ENCODE measurements at regions not wholly inside any gene's neighbourhood (a gene's known extent, or its start where the extent isn't known, plus 50 kb on each side); places are given as distances from the start of the nearest gene placed in this dataset.

GRCh38 chr7:26538689-26539088 is 247.0 kb downstream of the SNX10 start:
- Mint-ChIP-seq H3K27ac (no peak overlapping the region), H3K36me3 (no peaks in the 10 kb centered on the region), H3K9me3 (no peaks in the 10 kb centered on the region), H3K4me1 (no peaks in the 10 kb centered on the region), H3K4me3 (no peak overlapping the region), H3K27me3 (peaks cover 67% of the 10 kb centered on the region)
- no peak for ATAC-seq

- Mint-ChIP-seq H3K4me3 (no peak overlapping the region), H3K27me3 (peaks cover 69% of the 10 kb centered on the region), H3K36me3 (no peaks in the 10 kb centered on the region), H3K27ac (no peak overlapping the region), H3K9me3 (no peaks in the 10 kb centered on the region), H3K4me1 (no peaks in the 10 kb centered on the region)
- ATAC-seq: no peak
These were observed 251.7 kb downstream of the SNX10 start for GRCh38 chr7:26543340-26543739.

DNA sequence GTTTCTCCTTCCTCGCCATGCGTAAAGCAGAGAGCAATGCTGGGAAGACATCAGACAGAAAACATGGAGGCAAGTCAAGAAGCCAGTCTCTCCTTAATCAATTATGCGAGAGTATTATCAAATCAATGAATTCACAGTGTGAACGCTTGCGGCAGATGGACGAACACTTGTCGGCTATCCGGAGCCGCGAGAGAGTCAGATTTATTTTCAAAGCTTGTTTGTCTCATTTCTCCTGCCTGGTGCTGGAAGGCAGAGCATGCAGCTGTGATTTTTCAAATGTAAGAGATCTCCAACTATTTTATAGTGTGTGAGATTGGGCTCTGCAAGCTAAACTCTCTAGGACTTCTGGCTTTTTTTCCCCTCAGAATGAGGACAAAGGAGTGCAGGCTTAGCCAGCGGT is 252.3 kb downstream of the SNX10 start:
- no peaks in the 10 kb centered on the region for H3K36me3 Mint-ChIP-seq
- no peaks in the 10 kb centered on the region for H3K9me3 Mint-ChIP-seq
- no peak overlapping the region for H3K4me3 Mint-ChIP-seq
- H3K27ac Mint-ChIP-seq: no peak overlapping the region
- no peaks in the 10 kb centered on the region for H3K4me1 Mint-ChIP-seq
- peaks cover 71% of the 10 kb centered on the region for H3K27me3 Mint-ChIP-seq
- ATAC-seq: no peak

DNA sequence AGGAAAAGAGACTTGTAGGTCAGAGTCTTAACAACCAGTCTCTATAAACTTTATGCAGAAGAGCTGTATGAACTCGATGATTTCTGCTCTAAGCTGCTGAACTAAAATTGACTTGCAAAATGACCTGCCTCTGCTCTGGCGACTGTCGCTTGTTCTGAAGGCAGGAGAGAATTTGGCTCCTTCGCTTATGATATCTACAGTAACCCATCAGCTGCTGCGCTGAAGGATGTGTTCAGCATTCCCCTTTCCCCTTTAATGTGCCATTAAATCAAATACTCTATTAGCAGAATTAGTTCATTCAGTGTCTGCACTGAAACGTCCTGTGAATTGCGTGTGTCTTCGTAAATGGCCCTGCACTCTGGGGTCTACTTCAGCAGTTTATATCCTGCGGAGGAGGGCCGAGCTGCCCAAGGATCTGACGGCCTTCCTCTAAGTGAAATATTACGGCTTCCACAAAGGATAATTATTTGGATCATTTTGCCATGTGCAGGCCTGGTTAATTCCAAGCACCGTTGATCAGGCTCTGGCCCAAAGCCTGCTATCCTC is 254.9 kb downstream of the SNX10 start:
- H3K4me1 Mint-ChIP-seq: no peaks in the 10 kb centered on the region
- H3K9me3 Mint-ChIP-seq: no peaks in the 10 kb centered on the region
- no peaks in the 10 kb centered on the region for H3K36me3 Mint-ChIP-seq
- H3K4me3 Mint-ChIP-seq: no peak overlapping the region
- no peak for ATAC-seq
- H3K27me3 Mint-ChIP-seq: peaks cover 90% of the 10 kb centered on the region
- H3K27ac Mint-ChIP-seq: no peak overlapping the region

DNA sequence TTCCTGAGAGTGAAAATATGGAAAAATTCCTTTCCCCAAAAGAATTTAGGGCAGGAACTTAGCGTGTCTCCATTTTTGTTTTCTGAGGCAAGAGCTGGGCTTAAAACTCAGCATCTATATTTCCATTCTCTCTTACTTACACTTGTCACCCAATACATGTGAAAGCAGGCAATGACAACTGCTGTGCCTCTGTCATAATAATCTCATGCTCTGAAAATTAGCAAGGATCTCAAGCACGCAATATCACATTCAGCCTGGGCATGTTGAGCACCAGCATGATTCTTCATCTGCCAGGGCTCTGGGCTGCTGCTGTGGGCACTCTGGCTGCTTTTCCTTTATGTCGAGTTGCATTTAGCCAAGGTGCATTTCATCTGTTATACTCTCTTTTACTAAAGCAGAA is 255.5 kb downstream of the SNX10 start:
- H3K27me3 Mint-ChIP-seq: peaks cover 90% of the 10 kb centered on the region
- H3K4me1 Mint-ChIP-seq: no peaks in the 10 kb centered on the region
- no peak for ATAC-seq
- H3K27ac Mint-ChIP-seq: no peak overlapping the region
- no peak overlapping the region for H3K4me3 Mint-ChIP-seq
- H3K36me3 Mint-ChIP-seq: no peaks in the 10 kb centered on the region
- no peaks in the 10 kb centered on the region for H3K9me3 Mint-ChIP-seq

- ATAC-seq: no peak
- Mint-ChIP-seq H3K36me3 (no peaks in the 10 kb centered on the region), H3K4me3 (no peak overlapping the region), H3K4me1 (no peaks in the 10 kb centered on the region), H3K27me3 (peaks cover 78% of the 10 kb centered on the region), H3K27ac (no peak overlapping the region), H3K9me3 (no peaks in the 10 kb centered on the region)
These were observed 257.8 kb downstream of the SNX10 start for GRCh38 chr7:26549281-26549944.

GRCh38 chr7:26550492-26550891 is 258.8 kb downstream of the SNX10 start:
- no peaks in the 10 kb centered on the region for H3K36me3 Mint-ChIP-seq
- no peak overlapping the region for H3K27ac Mint-ChIP-seq
- H3K4me3 Mint-ChIP-seq: no peak overlapping the region
- no peaks in the 10 kb centered on the region for H3K9me3 Mint-ChIP-seq
- no peak for ATAC-seq
- H3K4me1 Mint-ChIP-seq: no peaks in the 10 kb centered on the region
- H3K27me3 Mint-ChIP-seq: peaks cover 73% of the 10 kb centered on the region

GRCh38 chr7:26551740-26552139 is 260.1 kb downstream of the SNX10 start:
- Mint-ChIP-seq H3K4me3 (no peak overlapping the region), H3K9me3 (no peaks in the 10 kb centered on the region), H3K4me1 (no peaks in the 10 kb centered on the region), H3K27me3 (peaks cover 68% of the 10 kb centered on the region), H3K36me3 (no peaks in the 10 kb centered on the region), H3K27ac (no peak overlapping the region)
- ATAC-seq: no peak

GRCh38 chr7:26553128-26553527 is 261.5 kb downstream of the SNX10 start:
- Mint-ChIP-seq H3K4me1 (no peaks in the 10 kb centered on the region), H3K9me3 (no peaks in the 10 kb centered on the region), H3K27ac (no peak overlapping the region), H3K4me3 (no peak overlapping the region), H3K36me3 (no peaks in the 10 kb centered on the region), H3K27me3 (peaks cover 61% of the 10 kb centered on the region)
- ATAC-seq: no peak

DNA sequence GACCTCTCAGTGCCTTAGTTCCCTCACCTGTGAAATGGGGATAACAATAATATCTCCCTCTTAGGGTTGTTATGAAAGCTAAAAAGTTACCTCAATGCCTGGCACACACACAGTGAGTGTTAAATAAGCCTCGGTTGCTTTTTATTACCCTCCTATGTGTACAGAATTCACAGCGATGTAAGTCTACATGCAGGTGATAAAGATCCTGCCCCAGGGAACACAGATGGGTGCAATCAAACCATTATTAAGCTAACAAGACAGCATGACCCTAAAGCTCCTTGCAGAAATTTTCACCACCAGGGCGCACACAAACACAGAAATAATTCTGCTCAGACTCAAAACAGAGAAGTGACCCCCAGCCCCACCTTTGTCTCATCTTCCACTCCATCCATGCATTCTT is 261.9 kb downstream of the SNX10 start:
- no peak overlapping the region for H3K4me3 Mint-ChIP-seq

DNA sequence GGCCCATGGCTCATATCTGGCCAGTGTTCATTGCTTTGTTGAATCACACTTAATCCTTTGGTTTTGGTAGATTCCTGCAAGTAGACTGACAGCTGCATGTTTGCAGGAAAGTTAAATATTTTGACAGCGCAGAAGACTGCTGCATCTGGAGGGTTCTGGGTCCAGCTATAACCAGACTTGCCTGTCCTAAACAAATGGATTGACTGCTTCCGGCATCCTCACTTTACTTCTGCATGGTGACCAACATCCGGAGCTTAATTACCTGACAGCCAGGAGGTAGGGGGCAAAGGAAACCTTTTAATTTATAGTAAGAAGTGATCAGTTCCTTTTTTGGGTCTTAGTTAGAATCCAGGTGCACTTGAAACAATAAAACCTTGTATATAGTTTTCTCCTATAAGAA is 263.3 kb downstream of the SNX10 start:
- no peaks in the 10 kb centered on the region for H3K9me3 Mint-ChIP-seq
- H3K4me1 Mint-ChIP-seq: no peaks in the 10 kb centered on the region
- H3K4me3 Mint-ChIP-seq: no peak overlapping the region
- H3K36me3 Mint-ChIP-seq: no peaks in the 10 kb centered on the region
- ATAC-seq: no peak
- H3K27me3 Mint-ChIP-seq: peaks cover 46% of the 10 kb centered on the region
- no peak overlapping the region for H3K27ac Mint-ChIP-seq

More for the DNA sequence above, 261.9 kb downstream of the SNX10 start:
- ATAC-seq: no peak
- no peak overlapping the region for H3K27ac Mint-ChIP-seq
- H3K9me3 Mint-ChIP-seq: no peaks in the 10 kb centered on the region
- no peaks in the 10 kb centered on the region for H3K36me3 Mint-ChIP-seq
- H3K27me3 Mint-ChIP-seq: peaks cover 57% of the 10 kb centered on the region
- H3K4me1 Mint-ChIP-seq: no peaks in the 10 kb centered on the region

GRCh38 chr7:26556061-26556881 is 264.6 kb downstream of the SNX10 start:
- H3K4me3 Mint-ChIP-seq: no peak overlapping the region
- no peaks in the 10 kb centered on the region for H3K36me3 Mint-ChIP-seq
- no peak for ATAC-seq
- no peak overlapping the region for H3K27ac Mint-ChIP-seq
- peaks cover 35% of the 10 kb centered on the region for H3K27me3 Mint-ChIP-seq
- H3K4me1 Mint-ChIP-seq: no peaks in the 10 kb centered on the region
- H3K9me3 Mint-ChIP-seq: no peaks in the 10 kb centered on the region

GRCh38 chr7:26560526-26561256 is 269.0 kb downstream of the SNX10 start:
- Mint-ChIP-seq H3K36me3 (no peaks in the 10 kb centered on the region), H3K27ac (no peak overlapping the region), H3K9me3 (peaks cover 4% of the 10 kb centered on the region), H3K27me3 (peaks cover 33% of the 10 kb centered on the region), H3K4me3 (no peak overlapping the region), H3K4me1 (no peaks in the 10 kb centered on the region)
- ATAC-seq: no peak

- Mint-ChIP-seq H3K27ac (no peak overlapping the region), H3K4me3 (no peak overlapping the region), H3K36me3 (no peaks in the 10 kb centered on the region), H3K9me3 (peaks cover 4% of the 10 kb centered on the region), H3K27me3 (peaks cover 42% of the 10 kb centered on the region), H3K4me1 (no peaks in the 10 kb centered on the region)
- ATAC-seq: no peak
These were observed 271.2 kb downstream of the SNX10 start for GRCh38 chr7:26562841-26563240.

- Mint-ChIP-seq H3K9me3 (peaks cover 4% of the 10 kb centered on the region), H3K36me3 (no peaks in the 10 kb centered on the region), H3K4me3 (no peak overlapping the region), H3K27ac (no peak overlapping the region), H3K4me1 (no peaks in the 10 kb centered on the region), H3K27me3 (peaks cover 48% of the 10 kb centered on the region)
- no peak for ATAC-seq
These were observed 271.7 kb downstream of the SNX10 start for GRCh38 chr7:26563406-26563805.

Data from stimulated activated memory B cell treated with anti-CD40 and anti-IgM and Interleukin-4, amounts not matched to agents 10 μg/mL and 1 μg/mL and 100 μg/mL, for 72 hours (primary cell).